Caco-2 (cell line): ENCODE measurements at regions not wholly inside any gene's neighbourhood (a gene's known extent, or its start where the extent isn't known, plus 50 kb on each side); places are given as distances from the start of the nearest gene placed in this dataset.
"Not testable (repeated sequence)": the region's sequence is repeated elsewhere in the genome, so short reads cannot be mapped to it uniquely, and the experiment has no call there.

ENCODE experiments used
- BruUV-seq: library from RNA; stranded (reverse); fragments of 400-500 nt; replicated peaks from 2 replicates; lab custom pipeline; 2021; lab: Mats Ljungman, UMichigan
- CTCF ChIA-PET: fragments of 300-600 bp; sonication (Branson Sonifier 250); formaldehyde crosslinking; loops from one replicate; lab custom pipeline; 2022; ENCODE audit warnings: antibody characterized with exemption; lab: Charles Lee
- POLR2A ChIA-PET: fragments of 300-600 bp; sonication (Branson Sonifier 250); formaldehyde crosslinking; loops from one replicate; lab custom pipeline; 2022; ENCODE audit warnings: antibody characterized with exemption; lab: Charles Lee
- DNase-seq, 2 experiments: peaks; one replicate each; pipeline versions ENCODE4 v3.0.0 to v3.0.0-alpha.2; 2020 to 2022
- H3K27me3 ChIP-seq: replicated peaks from 2 replicates; pipeline ENCODE4 v1.6.0; 2011; ENCODE audit warnings: low read length; ENCODE audit not compliant: control insufficient read depth, insufficient read depth
- H3K36me3 ChIP-seq: 2 replicates; pipeline ENCODE4 v1.5.1; 2011; ENCODE audit warnings: low read length; ENCODE audit not compliant: control insufficient read depth, insufficient read depth
- H3K4me1 ChIP-seq: fragments of 250-450 bp; sonication (Bioruptor Pico); 2 replicates; pipeline ENCODE4 v1.5.1; 2020; ENCODE audit warnings: mild to moderate bottlenecking
- H3K4me3 ChIP-seq: 2 replicates; pipeline ENCODE4 v1.5.1; 2011; ENCODE audit warnings: low read depth, mild to moderate bottlenecking, control low read depth, low read length
- H3K9me3 ChIP-seq: fragments of 250-450 bp; sonication (Bioruptor Pico); 2 replicates; pipeline ENCODE4 v1.5.1; 2020; ENCODE audit warnings: mild to moderate bottlenecking, moderate library complexity
- H3K27ac Mint-ChIP-seq: one replicate; pipeline ENCODE4 v1.8.0; 2022; ENCODE audit warnings: mixed read lengths; ENCODE audit not compliant: unreplicated experiment
- H3K27me3 Mint-ChIP-seq: one replicate; pipeline ENCODE4 v1.8.0; 2022; ENCODE audit warnings: mixed read lengths; ENCODE audit not compliant: insufficient read depth, unreplicated experiment
- H3K36me3 Mint-ChIP-seq: one replicate; pipeline ENCODE4 v1.8.0; 2022; ENCODE audit warnings: mild to moderate bottlenecking, mixed read lengths; ENCODE audit not compliant: insufficient read depth, unreplicated experiment
- H3K4me1 Mint-ChIP-seq: one replicate; pipeline ENCODE4 v1.8.0; 2022; ENCODE audit warnings: low read depth, mixed read lengths; ENCODE audit not compliant: unreplicated experiment
- H3K4me3 Mint-ChIP-seq: one replicate; pipeline ENCODE4 v1.8.0; 2022; ENCODE audit warnings: mild to moderate bottlenecking, moderate library complexity, mixed read lengths; ENCODE audit not compliant: unreplicated experiment
- H3K9me3 Mint-ChIP-seq: one replicate; pipeline ENCODE4 v1.8.0; 2022; ENCODE audit warnings: mixed read lengths; ENCODE audit not compliant: unreplicated experiment
- CTCF ChIP-seq, 2 experiments: fragments of 200-600 bp in 1 of 2; IDR thresholded peaks; 1 replicate in 1 of 2; 2 replicates in 1 of 2; pipeline versions ENCODE4 v1.5.1 to v1.8.0; 2011 to 2022; ENCODE audit warnings: antibody characterized with exemption in 1 of 2, control low read depth in 1 of 2, inconsistent platforms in 1 of 2, low read depth in 1 of 2, low read length in 1 of 2, mild to moderate bottlenecking in 1 of 2, moderate library complexity in 1 of 2; ENCODE audit not compliant: insufficient read depth in 1 of 2, severe bottlenecking in 1 of 2, unreplicated experiment in 1 of 2
- intact Hi-C: fragments of 100-400 bp; cut with micrococcal nuclease; formaldehyde crosslinking; loops from one replicate; pipeline ENCODE4 v1.10.0; 2022; ENCODE audit not compliant: unreplicated experiment

GRCh38 chr4:64737026-64737853 is 328.0 kb upstream of the TECRL start:
- Mint-ChIP-seq H3K36me3 (no peaks in the 10 kb centered on the region), H3K4me1 (no peaks in the 10 kb centered on the region), H3K27ac (no peak overlapping the region), H3K4me3 (no peak overlapping the region), H3K9me3 (no peaks in the 10 kb centered on the region), H3K27me3 (no peaks in the 10 kb centered on the region)
- POLR2A ChIA-PET: no interaction called here
- Histone ChIP-seq H3K4me1 (no peaks in the 10 kb centered on the region), H3K4me3 (no peak overlapping the region), H3K27me3 (no peaks in the 10 kb centered on the region), H3K36me3 (no peaks in the 10 kb centered on the region), H3K9me3 (no peaks in the 10 kb centered on the region)
- CTCF ChIA-PET: no interaction called here
- BruUV-seq: no TSS peak
- TF ChIP-seq CTCF (IDR thresholded peaks at IDR 0.05; ENCODE audit: insufficient read depth in 1 of 2, low read depth in 1 of 2, low read length in 1 of 2, severe bottlenecking in 1 of 2, unreplicated experiment in 1 of 2): no peak
- intact Hi-C loops: no loop called here
- no peak for DNase-seq

GRCh38 chr4:64729561-64729960 is 320.3 kb upstream of the TECRL start:
- no peaks in the 10 kb centered on the region for H3K36me3 Mint-ChIP-seq
- DNase-seq: no peak
- Histone ChIP-seq H3K9me3 (no peaks in the 10 kb centered on the region), H3K4me1 (no peaks in the 10 kb centered on the region), H3K4me3 (no peak overlapping the region), H3K36me3 (no peaks in the 10 kb centered on the region), H3K27me3 (no peaks in the 10 kb centered on the region)
- H3K4me1 Mint-ChIP-seq: no peaks in the 10 kb centered on the region
- CTCF ChIA-PET: no interaction called here
- H3K27ac Mint-ChIP-seq: no peak overlapping the region
- BruUV-seq: no TSS peak
- H3K9me3 Mint-ChIP-seq: no peaks in the 10 kb centered on the region
- H3K4me3 Mint-ChIP-seq: no peak overlapping the region
- no peak for TF ChIP-seq CTCF (IDR thresholded peaks at IDR 0.05; ENCODE audit: insufficient read depth in 1 of 2, low read depth in 1 of 2, low read length in 1 of 2, severe bottlenecking in 1 of 2, unreplicated experiment in 1 of 2)
- intact Hi-C loops: no loop called here
- POLR2A ChIA-PET: no interaction called here
- no peaks in the 10 kb centered on the region for H3K27me3 Mint-ChIP-seq

- no peaks in the 10 kb centered on the region for H3K9me3 ChIP-seq
- BruUV-seq: no TSS peak
These were observed 318.7 kb upstream of the TECRL start for GRCh38 chr4:64727960-64728359.

GRCh38 chr4:64727391-64727790 is 318.1 kb upstream of the TECRL start:
- H3K4me1 Mint-ChIP-seq, H3K36me3 ChIP-seq, H3K27me3 ChIP-seq, H3K4me1 ChIP-seq, H3K4me3 Mint-ChIP-seq, intact Hi-C loops, H3K9me3 ChIP-seq, H3K36me3 Mint-ChIP-seq, H3K27ac Mint-ChIP-seq, H3K27me3 Mint-ChIP-seq, DNase-seq, POLR2A ChIA-PET, H3K9me3 Mint-ChIP-seq, CTCF ChIA-PET, BruUV-seq, H3K4me3 ChIP-seq: not testable (repeated sequence)

More at GRCh38 chr4:64727960-64728359, 318.7 kb upstream of the TECRL start:
- no peaks in the 10 kb centered on the region for H3K27me3 ChIP-seq
- H3K36me3 Mint-ChIP-seq: no peaks in the 10 kb centered on the region
- H3K4me3 Mint-ChIP-seq: no peak overlapping the region
- H3K36me3 ChIP-seq: no peaks in the 10 kb centered on the region
- no peaks in the 10 kb centered on the region for H3K27me3 Mint-ChIP-seq
- H3K4me3 ChIP-seq: no peak overlapping the region
- ChIA-PET POLR2A (no interaction called here), CTCF (no interaction called here)
- no peak for TF ChIP-seq CTCF (IDR thresholded peaks at IDR 0.05; ENCODE audit: insufficient read depth in 1 of 2, low read depth in 1 of 2, low read length in 1 of 2, severe bottlenecking in 1 of 2, unreplicated experiment in 1 of 2)
- no peak for DNase-seq
- no peaks in the 10 kb centered on the region for H3K4me1 Mint-ChIP-seq
- H3K27ac Mint-ChIP-seq: no peak overlapping the region
- H3K4me1 ChIP-seq: no peaks in the 10 kb centered on the region
- intact Hi-C loops: no loop called here
- no peaks in the 10 kb centered on the region for H3K9me3 Mint-ChIP-seq
